PC-9 (cell line): ENCODE measurements at regions not wholly inside any gene's neighbourhood (a gene's known extent, or its start where the extent isn't known, plus 50 kb on each side); places are given as distances from the start of the nearest gene placed in this dataset.

Experiments
- BruUV-seq: library from RNA; stranded (reverse); fragments of 400-500 nt; replicated peaks from 2 replicates; lab custom pipeline; 2021; lab: Mats Ljungman, UMichigan
- CTCF ChIA-PET: fragments of 300-600 bp; sonication (Branson Sonifier 250); formaldehyde crosslinking; loops from one replicate; lab custom pipeline; 2022; ENCODE audit warnings: antibody characterized with exemption; lab: Charles Lee
- POLR2A ChIA-PET: fragments of 300-600 bp; sonication (Branson Sonifier 250); formaldehyde crosslinking; loops from one replicate; lab custom pipeline; 2022; ENCODE audit warnings: antibody characterized with exemption; ENCODE audit not compliant: unreplicated experiment; lab: Charles Lee
- DNase-seq, 2 experiments: peaks; one replicate each; pipeline versions ENCODE4 v3.0.0 to v3.0.0-alpha.2; 2015 to 2022; ENCODE audit warnings: mixed read lengths in 1 of 2
- H2AFZ ChIP-seq: fragments of 200-600 bp; sonication (generic); 2 replicates; pipeline ENCODE4 v1.8.1; 2017; ENCODE audit warnings: antibody characterized with exemption
- H3F3A ChIP-seq: fragments of 200-600 bp; sonication (generic); 2 replicates; pipeline ENCODE4 v1.8.1; 2017; ENCODE audit warnings: antibody characterized with exemption, mild to moderate bottlenecking, low read depth; ENCODE audit not compliant: insufficient read depth
- H3K27ac ChIP-seq: fragments of 200-600 bp; sonication (generic); 2 replicates; pipeline ENCODE4 v1.6.1; 2016; ENCODE audit warnings: mixed run types
- H3K27me3 ChIP-seq: fragments of 200-600 bp; sonication (generic); 2 replicates; pipeline ENCODE4 v1.6.1; 2016; ENCODE audit warnings: low read depth, mixed run types; ENCODE audit not compliant: insufficient read depth
- H3K36me3 ChIP-seq: fragments of 200-600 bp; sonication (generic); 2 replicates; pipeline ENCODE4 v1.6.1; 2016; ENCODE audit warnings: low read depth, mixed run types
- H3K4me1 ChIP-seq: fragments of 200-600 bp; sonication (generic); replicated peaks from 2 replicates; pipeline ENCODE4 v1.6.1; 2016; ENCODE audit warnings: mixed run types; ENCODE audit not compliant: insufficient read depth
- H3K4me2 ChIP-seq: fragments of 200-600 bp; sonication (generic); 2 replicates; pipeline ENCODE4 v1.6.1; 2017; ENCODE audit warnings: mixed run types
- H3K4me3 ChIP-seq: fragments of 200-600 bp; sonication (generic); 2 replicates; pipeline ENCODE4 v1.6.1; 2016; ENCODE audit warnings: mixed run types
- H3K79me2 ChIP-seq: fragments of 200-600 bp; sonication (generic); 2 replicates; pipeline ENCODE4 v1.6.1; 2017; ENCODE audit warnings: low read depth, mixed run types
- H3K9me2 ChIP-seq: fragments of 200-600 bp; sonication (generic); 2 replicates; pipeline ENCODE4 v1.8.1; 2017; ENCODE audit warnings: mild to moderate bottlenecking; ENCODE audit not compliant: insufficient read depth
- H3K9me3 ChIP-seq: fragments of 200-600 bp; sonication (generic); 2 replicates; pipeline ENCODE4 v1.8.1; 2016; ENCODE audit warnings: low read depth; ENCODE audit not compliant: insufficient read depth
- H4K20me1 ChIP-seq: fragments of 200-600 bp; sonication (generic); 2 replicates; pipeline ENCODE4 v1.8.1; 2017; ENCODE audit not compliant: insufficient read depth
- CTCF ChIP-seq: fragments of 200-600 bp; sonication (generic); conservative IDR thresholded peaks from 2 replicates; pipeline ENCODE4 v1.6.1; 2017; ENCODE audit warnings: mixed run types, antibody characterized with exemption, mild to moderate bottlenecking, moderate library complexity
- EZH2 ChIP-seq: fragments of 200-600 bp; sonication (generic); IDR thresholded peaks from 2 replicates; pipeline ENCODE4 v1.8.0; 2017; ENCODE audit warnings: antibody characterized with exemption, low read depth
- intact Hi-C: fragments of 100-400 bp; cut with micrococcal nuclease; formaldehyde crosslinking; loops from one replicate; pipeline ENCODE4 v1.10.0; 2022; ENCODE audit not compliant: unreplicated experiment

GRCh38 chr15:97501291-97501690 lies 459.2 kb upstream of the ARRDC4 start:
- intact Hi-C loops = no loop called here
- H3K9me2 ChIP-seq = no peaks in the 10 kb centered on the region
- H2AFZ ChIP-seq = no peak overlapping the region
- no peaks in the 10 kb centered on the region for H3K79me2 ChIP-seq
- no peaks in the 10 kb centered on the region for H3F3A ChIP-seq
- DNase-seq = no peak
- H4K20me1 ChIP-seq = no peaks in the 10 kb centered on the region
- H3K9me3 ChIP-seq = 0 out of 2 replicates have a peak, but pooled peaks cover 3% of the 10 kb centered on the region
- no peaks in the 10 kb centered on the region for H3K27me3 ChIP-seq
- ChIA-PET CTCF (no interaction called here), POLR2A (no interaction called here)
- no TSS peak for BruUV-seq
- H3K4me2 ChIP-seq = no peak overlapping the region
- H3K4me1 ChIP-seq = 0 out of 2 replicates have a peak, but pooled peaks cover 4% of the 10 kb centered on the region
- no peaks in the 10 kb centered on the region for H3K36me3 ChIP-seq
- TF ChIP-seq EZH2 (no peak), CTCF (no peak)
- H3K4me3 ChIP-seq = no peak overlapping the region
- no peak overlapping the region for H3K27ac ChIP-seq

GRCh38 chr15:97502038-97502437 lies 458.5 kb upstream of the ARRDC4 start:
- CTCF ChIA-PET = no interaction called here

GRCh38 chr15:97504031-97504792 lies 456.3 kb upstream of the ARRDC4 start:
- Histone ChIP-seq H4K20me1 (no peaks in the 10 kb centered on the region), H3K4me1 (0 out of 2 replicates have a peak, but pooled peaks cover 4% of the 10 kb centered on the region), H3K9me3 (0 out of 2 replicates have a peak, but pooled peaks cover 3% of the 10 kb centered on the region), H3F3A (no peaks in the 10 kb centered on the region), H3K27me3 (no peaks in the 10 kb centered on the region), H2AFZ (no peak overlapping the region), H3K4me3 (no peak overlapping the region), H3K27ac (no peak overlapping the region), H3K4me2 (no peak overlapping the region), H3K9me2 (no peaks in the 10 kb centered on the region), H3K79me2 (no peaks in the 10 kb centered on the region), H3K36me3 (no peaks in the 10 kb centered on the region)
- CTCF ChIA-PET = no interaction called here
- intact Hi-C loops = no loop called here
- POLR2A ChIA-PET = no interaction called here
- DNase-seq = no peak
- BruUV-seq = no TSS peak
- TF ChIP-seq CTCF = no peak
- TF ChIP-seq EZH2 = no peak

More at GRCh38 chr15:97502038-97502437, 458.5 kb upstream of the ARRDC4 start:
- no peak for DNase-seq
- Histone ChIP-seq H3K9me3 (0 out of 2 replicates have a peak, but pooled peaks cover 3% of the 10 kb centered on the region), H4K20me1 (no peaks in the 10 kb centered on the region), H3K27me3 (no peaks in the 10 kb centered on the region), H3K9me2 (no peaks in the 10 kb centered on the region), H3K4me1 (0 out of 2 replicates have a peak, but pooled peaks cover 4% of the 10 kb centered on the region), H3F3A (no peaks in the 10 kb centered on the region), H3K4me3 (no peak overlapping the region), H3K27ac (no peak overlapping the region), H3K79me2 (no peaks in the 10 kb centered on the region), H2AFZ (no peak overlapping the region), H3K36me3 (no peaks in the 10 kb centered on the region), H3K4me2 (no peak overlapping the region)
- intact Hi-C loops = no loop called here
- POLR2A ChIA-PET = no interaction called here
- BruUV-seq = no TSS peak
- TF ChIP-seq CTCF (no peak), EZH2 (no peak)
